ENCODE measurements at regions not wholly inside any gene's neighbourhood (a gene's known extent, or its start where the extent isn't known, plus 50 kb on each side); places are given as distances from the start of the nearest gene placed in this dataset.
"Not testable (repeated sequence)": the region's sequence is repeated elsewhere in the genome, so short reads cannot be mapped to it uniquely, and the experiment has no call there.

DNA sequence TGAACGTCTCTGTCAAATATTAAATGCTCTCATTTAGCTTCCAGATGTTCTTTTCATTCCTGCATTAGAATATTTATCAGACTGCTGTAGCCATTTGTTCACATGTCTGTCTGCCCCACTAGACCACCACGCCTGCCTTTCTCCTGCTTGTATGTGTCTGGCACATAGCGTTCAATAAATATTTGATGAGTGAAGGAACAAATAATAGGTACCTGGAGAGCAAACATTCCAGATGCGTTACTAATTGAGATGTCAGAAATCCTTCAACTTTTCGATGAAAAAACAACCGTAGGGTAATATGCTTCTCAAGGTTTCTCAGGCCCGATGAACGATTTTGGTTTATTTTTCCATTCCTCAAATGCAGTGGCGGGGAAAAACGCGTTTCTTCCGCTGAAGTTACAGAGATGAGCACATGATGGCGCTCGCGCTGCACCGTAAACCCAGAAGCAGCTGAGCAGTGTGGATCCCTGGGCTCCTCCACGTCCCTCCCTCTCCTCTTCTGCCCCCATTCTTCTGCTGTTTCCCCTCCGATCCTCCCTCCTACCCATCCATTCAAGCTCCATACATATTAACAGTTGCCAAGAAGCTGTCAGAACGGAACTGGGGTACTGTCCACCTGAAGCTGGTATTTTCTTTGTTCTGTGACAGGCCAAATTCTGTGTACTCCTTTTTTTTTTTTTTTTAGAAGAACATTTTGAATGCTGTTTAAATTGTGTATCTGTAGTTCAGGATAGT is 245.4 kb downstream of the MPDZ start:
- Histone ChIP-seq H3K4me3 (no peak overlapping the region), H3K9ac (ENCODE audit: low read depth in 2 of 2, low read length in 2 of 2) (no peak overlapping the region), H3K36me3 (no peaks in the 10 kb centered on the region), H3K27ac (no peak overlapping the region), H3K9me3 (no peaks in the 10 kb centered on the region), H3K27me3 (no peaks in the 10 kb centered on the region), H3K4me1 (no peaks in the 10 kb centered on the region)
- peak; percentile 49 for DNase-seq
- TF ChIP-seq CTCF (IDR thresholded peaks at IDR 0.05) = peak; percentile 52
- intact Hi-C loops (cut with DNase I) = loop anchor here (2.0 kb wide), 1 partner anchor 53 kb away; no protein-coding TSS in a partner anchor

GRCh38 chr9:13034694-13035002 is 244.8 kb downstream of the MPDZ start:
- Histone ChIP-seq H3K27ac (no peak overlapping the region), H3K9ac (ENCODE audit: low read depth in 2 of 2, low read length in 2 of 2) (no peak overlapping the region), H3K4me3 (no peak overlapping the region), H3K27me3 (no peaks in the 10 kb centered on the region), H3K9me3 (no peaks in the 10 kb centered on the region), H3K4me1 (no peaks in the 10 kb centered on the region), H3K36me3 (no peaks in the 10 kb centered on the region)
- intact Hi-C loops (cut with DNase I) = loop anchor here (2.0 kb wide), 1 partner anchor 52 kb away; no protein-coding TSS in a partner anchor
- no peak for TF ChIP-seq CTCF (IDR thresholded peaks at IDR 0.05)
- no peak for DNase-seq

GRCh38 chr9:13035822-13036221 is 243.7 kb downstream of the MPDZ start:
- H3K27ac ChIP-seq = no peak overlapping the region
- no peak for TF ChIP-seq CTCF (IDR thresholded peaks at IDR 0.05)
- intact Hi-C loops (cut with DNase I) = loop anchor here (2.0 kb wide), 1 partner anchor 51 kb away; no protein-coding TSS in a partner anchor
- H3K27me3 ChIP-seq = no peaks in the 10 kb centered on the region
- DNase-seq = no peak
- H3K36me3 ChIP-seq = no peaks in the 10 kb centered on the region
- no peak overlapping the region for H3K4me3 ChIP-seq
- H3K9ac ChIP-seq (ENCODE audit: low read depth in 2 of 2, low read length in 2 of 2) = no peak overlapping the region
- no peaks in the 10 kb centered on the region for H3K4me1 ChIP-seq
- H3K9me3 ChIP-seq = no peaks in the 10 kb centered on the region

- H3K4me3 ChIP-seq; H3K9ac ChIP-seq (ENCODE audit: low read depth in 2 of 2, low read length in 2 of 2); H3K9me3 ChIP-seq; H3K36me3 ChIP-seq; intact Hi-C loops (cut with DNase I); DNase-seq; H3K27ac ChIP-seq; H3K27me3 ChIP-seq; H3K4me1 ChIP-seq: not testable (repeated sequence)
Observed at GRCh38 chr9:13037808-13038207, 241.7 kb downstream of the MPDZ start.

- DNase-seq = no peak
- no peaks in the 10 kb centered on the region for H3K27me3 ChIP-seq
- H3K27ac ChIP-seq = no peak overlapping the region
- no peaks in the 10 kb centered on the region for H3K36me3 ChIP-seq
- intact Hi-C loops (cut with DNase I) = no loop called here
- no peaks in the 10 kb centered on the region for H3K4me1 ChIP-seq
- H3K9ac ChIP-seq (ENCODE audit: low read depth in 2 of 2, low read length in 2 of 2) = no peak overlapping the region
- no peaks in the 10 kb centered on the region for H3K9me3 ChIP-seq
- TF ChIP-seq CTCF (IDR thresholded peaks at IDR 0.05) = no peak
- no peak overlapping the region for H3K4me3 ChIP-seq
Observed at GRCh38 chr9:13047827-13048587, 231.5 kb downstream of the MPDZ start.

DNA sequence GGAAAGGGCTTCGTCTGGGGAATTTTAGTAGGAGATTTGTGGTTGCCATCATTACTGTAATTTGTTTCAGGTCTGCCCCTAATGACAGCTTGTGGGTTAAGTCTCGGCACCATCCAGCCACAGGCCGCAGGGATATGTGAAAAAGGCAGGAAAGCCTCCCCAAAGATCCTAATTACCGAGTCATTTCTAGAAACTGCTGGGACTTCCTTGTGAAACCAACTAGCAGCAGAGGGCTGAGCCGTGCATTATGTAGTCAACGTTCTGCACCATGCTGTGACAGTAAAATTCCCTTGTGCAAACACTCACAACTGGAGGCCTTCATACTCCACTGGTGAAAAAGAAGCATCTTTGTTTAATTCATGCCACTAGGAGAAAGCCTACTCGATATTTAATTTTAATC is 230.3 kb downstream of the MPDZ start:
- Histone ChIP-seq H3K36me3 (no peaks in the 10 kb centered on the region), H3K27ac (no peak overlapping the region), H3K4me3 (no peak overlapping the region), H3K27me3 (no peaks in the 10 kb centered on the region), H3K4me1 (no peaks in the 10 kb centered on the region), H3K9me3 (no peaks in the 10 kb centered on the region), H3K9ac (ENCODE audit: low read depth in 2 of 2, low read length in 2 of 2) (no peak overlapping the region)
- TF ChIP-seq CTCF (IDR thresholded peaks at IDR 0.05) = no peak
- no peak for DNase-seq
- intact Hi-C loops (cut with DNase I) = no loop called here

All from colonic mucosa (tissue), 4 donors.